Sigmoid colon (tissue), 6 donors: ENCODE measurements at regions not wholly inside any gene's neighbourhood (a gene's known extent, or its start where the extent isn't known, plus 50 kb on each side); places are given as distances from the start of the nearest gene placed in this dataset.

Experiments used
- DNase-seq: peaks from one replicate; pipeline ENCODE4 v3.0.0-alpha.2; 2019
- H3K27ac ChIP-seq, 4 donors: fragments of 200-600 bp; sonication (generic); one replicate each; pipeline ENCODE4 v1.5.1; 2016 to 2019; ENCODE audit warnings: mild to moderate bottlenecking in 1 of 4
- H3K27me3 ChIP-seq, 3 donors: fragments of 200-600 bp; sonication (generic); one replicate each; pipeline ENCODE4 v1.5.1; 2019; ENCODE audit warnings: mild to moderate bottlenecking in 1 of 3
- H3K36me3 ChIP-seq, 4 donors: fragments of 200-600 bp; sonication (generic); one replicate each; pipeline ENCODE4 v1.5.1; 2016 to 2019
- H3K4me1 ChIP-seq, 4 donors: fragments of 200-600 bp; sonication (generic); one replicate each; pipeline ENCODE4 v1.5.1; 2017 to 2019
- H3K4me3 ChIP-seq, 4 donors: fragments of 200-600 bp; sonication (generic); one replicate each; pipeline ENCODE4 v1.5.1; 2017 to 2019; ENCODE audit warnings: mild to moderate bottlenecking in 2 of 4, moderate library complexity in 1 of 4
- H3K9me3 ChIP-seq, 4 donors: fragments of 200-600 bp in 3 of 4; sonication (generic) in 3 of 4; one replicate each; pipeline versions ENCODE4 v1.5.1 to v1.6.1; 2013 to 2019
- EP300 ChIP-seq, 4 donors: sonication (generic); formaldehyde crosslinking; IDR thresholded peaks; one replicate each; pipeline ENCODE4 v1.6.1; 2017; ENCODE audit warnings: antibody characterized with exemption in 4 of 4
- POLR2A ChIP-seq, 2 donors: fragments of 450-650 bp; IDR thresholded peaks; one replicate each; pipeline ENCODE4 v1.6.1; 2016; ENCODE audit warnings: antibody characterized with exemption in 2 of 2, mild to moderate bottlenecking in 2 of 2, moderate library complexity in 2 of 2
- POLR2AphosphoS5 ChIP-seq, 4 donors: sonication (generic); formaldehyde crosslinking; IDR thresholded peaks; one replicate each; pipeline ENCODE4 v1.6.1; 2017; ENCODE audit warnings: antibody characterized with exemption in 4 of 4
- WGBS, 2 donors: extraction: QIAGEN DNeasy Blood & Tissue Kit; methylation state at CpG; one replicate each; pipeline ENCODE4 v1.1.7; 2013; 5-methylcytosine and 5-hydroxymethylcytosine counted together
- intact Hi-C: fragments of 100-400 bp; cut with DNase I; formaldehyde crosslinking; loops from one replicate; pipeline ENCODE4 v1.15.1; 2023
- TF ChIP-seq, protein P1 (sequence below), 4 experiments: fragments of 450-650 bp in 3 of 4; fragments of 200-600 bp in 1 of 4; IDR thresholded peaks; one replicate each; pipeline ENCODE4 v1.5.1; 2016 to 2019; ENCODE audit warnings: antibody characterized with exemption in 4 of 4, mild to moderate bottlenecking in 3 of 4, moderate library complexity in 2 of 4
- donor health status: healthy with polysubstance abuse.
- donor health status: healthy.

- H3K4me1 ChIP-seq: peaks cover 0 to 41% (median 16%) of the 10 kb centered on the region in 4 donors
- peak; percentile 45 for DNase-seq
- 85 to 88% methylated on average over 25 of the region's 25 CpGs for WGBS, 2 donors
- no peak overlapping the region for H3K27ac ChIP-seq
- TF ChIP-seq POLR2A (IDR thresholded peaks at IDR 0.05) (no peak), EP300 (IDR thresholded peaks at IDR 0.05) (no peak), POLR2AphosphoS5 (IDR thresholded peaks at IDR 0.05) (no peak)
- TF ChIP-seq, protein P1, sequence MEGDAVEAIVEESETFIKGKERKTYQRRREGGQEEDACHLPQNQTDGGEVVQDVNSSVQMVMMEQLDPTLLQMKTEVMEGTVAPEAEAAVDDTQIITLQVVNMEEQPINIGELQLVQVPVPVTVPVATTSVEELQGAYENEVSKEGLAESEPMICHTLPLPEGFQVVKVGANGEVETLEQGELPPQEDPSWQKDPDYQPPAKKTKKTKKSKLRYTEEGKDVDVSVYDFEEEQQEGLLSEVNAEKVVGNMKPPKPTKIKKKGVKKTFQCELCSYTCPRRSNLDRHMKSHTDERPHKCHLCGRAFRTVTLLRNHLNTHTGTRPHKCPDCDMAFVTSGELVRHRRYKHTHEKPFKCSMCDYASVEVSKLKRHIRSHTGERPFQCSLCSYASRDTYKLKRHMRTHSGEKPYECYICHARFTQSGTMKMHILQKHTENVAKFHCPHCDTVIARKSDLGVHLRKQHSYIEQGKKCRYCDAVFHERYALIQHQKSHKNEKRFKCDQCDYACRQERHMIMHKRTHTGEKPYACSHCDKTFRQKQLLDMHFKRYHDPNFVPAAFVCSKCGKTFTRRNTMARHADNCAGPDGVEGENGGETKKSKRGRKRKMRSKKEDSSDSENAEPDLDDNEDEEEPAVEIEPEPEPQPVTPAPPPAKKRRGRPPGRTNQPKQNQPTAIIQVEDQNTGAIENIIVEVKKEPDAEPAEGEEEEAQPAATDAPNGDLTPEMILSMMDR (IDR thresholded peaks at IDR 0.05): no peak
- intact Hi-C loops: no loop called here
- H3K36me3 ChIP-seq: peaks cover 0 to 7% (median 0%) of the 10 kb centered on the region in 4 donors
- no peaks in the 10 kb centered on the region for H3K27me3 ChIP-seq
- no peaks in the 10 kb centered on the region for H3K9me3 ChIP-seq
- no peak overlapping the region for H3K4me3 ChIP-seq
These were observed 70.7 kb downstream of the RBFOX3 start for GRCh38 chr17:79539944-79540705.

- H3K4me3 ChIP-seq: no peak overlapping the region
- intact Hi-C loops: no loop called here
- H3K36me3 ChIP-seq: peaks cover 0 to 7% (median 0%) of the 10 kb centered on the region in 4 donors
- H3K27me3 ChIP-seq: no peaks in the 10 kb centered on the region
- peaks cover 0 to 28% (median 8%) of the 10 kb centered on the region in 4 donors for H3K4me1 ChIP-seq
- H3K9me3 ChIP-seq: no peaks in the 10 kb centered on the region
- H3K27ac ChIP-seq: no peak overlapping the region
- DNase-seq: no peak
- WGBS, 2 donors: 81 to 82% methylated on average over 6 of the region's 6 CpGs
- TF ChIP-seq, protein P1 (IDR thresholded peaks at IDR 0.05): no peak
- TF ChIP-seq POLR2AphosphoS5 (IDR thresholded peaks at IDR 0.05): no peak
- TF ChIP-seq EP300 (IDR thresholded peaks at IDR 0.05): no peak
- TF ChIP-seq POLR2A (IDR thresholded peaks at IDR 0.05): no peak
These were observed 72.6 kb downstream of the RBFOX3 start for GRCh38 chr17:79538291-79538690.

DNA sequence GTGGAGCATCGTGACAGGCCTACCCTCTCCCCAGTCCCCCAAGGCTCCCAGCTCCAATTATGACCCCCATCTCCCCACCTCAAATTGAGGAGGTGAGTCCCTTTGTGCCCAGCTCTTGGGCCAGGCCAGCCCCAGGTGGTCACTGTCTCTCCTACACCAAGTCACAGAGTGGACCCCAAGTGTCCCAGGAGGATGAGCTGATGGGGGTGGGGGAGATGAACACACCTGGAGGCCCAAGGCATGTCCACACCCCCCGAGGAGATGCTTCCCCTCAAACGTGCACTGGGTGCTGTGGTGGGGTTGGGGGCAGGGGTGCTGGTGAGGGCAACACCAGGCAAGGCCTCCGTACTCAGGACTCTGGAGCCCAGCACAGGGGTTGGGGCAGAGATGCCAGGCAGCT, 73.2 kb downstream of the RBFOX3 start:
- H3K4me3 ChIP-seq: no peak overlapping the region
- H3K4me1 ChIP-seq: peaks cover 0 to 25% (median 7%) of the 10 kb centered on the region in 4 donors
- no peak for DNase-seq
- intact Hi-C loops: no loop called here
- peaks cover 0 to 7% (median 0%) of the 10 kb centered on the region in 4 donors for H3K36me3 ChIP-seq
- no peak overlapping the region for H3K27ac ChIP-seq
- H3K9me3 ChIP-seq: no peaks in the 10 kb centered on the region
- H3K27me3 ChIP-seq: no peaks in the 10 kb centered on the region
- 74 to 75% methylated on average over 4 of the region's 4 CpGs for WGBS, 2 donors
- TF ChIP-seq POLR2AphosphoS5 (IDR thresholded peaks at IDR 0.05) (no peak), EP300 (IDR thresholded peaks at IDR 0.05) (no peak), POLR2A (IDR thresholded peaks at IDR 0.05) (no peak)
- TF ChIP-seq, protein P1 (IDR thresholded peaks at IDR 0.05): no peak

DNA sequence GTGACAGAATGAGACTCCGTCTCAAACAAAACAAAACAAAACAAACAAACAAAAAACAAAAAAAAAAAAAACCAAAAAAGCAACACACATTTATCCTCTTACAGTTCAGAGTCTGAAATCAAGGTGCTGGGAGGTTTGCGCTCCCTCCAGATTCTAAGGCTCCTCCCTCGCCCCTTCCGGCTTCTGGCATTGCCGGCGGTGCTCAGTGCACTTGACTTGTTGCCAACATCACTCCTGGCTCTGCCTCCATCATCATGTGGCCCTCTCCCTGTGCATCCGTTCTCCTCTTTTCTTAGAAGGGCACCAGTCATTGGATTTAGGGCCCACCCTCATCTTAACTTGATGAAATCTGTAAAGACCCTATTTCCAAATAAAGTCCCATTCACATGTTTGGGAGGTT, 73.8 kb downstream of the RBFOX3 start:
- Histone ChIP-seq H3K27ac (no peak overlapping the region), H3K36me3 (peaks cover 0 to 7% (median 0%) of the 10 kb centered on the region in 4 donors), H3K4me1 (peaks cover 0 to 25% (median 7%) of the 10 kb centered on the region in 4 donors), H3K9me3 (no peaks in the 10 kb centered on the region), H3K27me3 (no peaks in the 10 kb centered on the region), H3K4me3 (no peak overlapping the region)
- WGBS, 2 donors: 66 to 87% methylated on average over 7 of the region's 7 CpGs
- intact Hi-C loops: no loop called here
- DNase-seq: no peak
- TF ChIP-seq POLR2AphosphoS5 (IDR thresholded peaks at IDR 0.05) (no peak), POLR2A (IDR thresholded peaks at IDR 0.05) (no peak), EP300 (IDR thresholded peaks at IDR 0.05) (no peak)
- TF ChIP-seq, protein P1 (IDR thresholded peaks at IDR 0.05): no peak
